ENCODE measurements at regions not wholly inside any gene's neighbourhood (a gene's known extent, or its start where the extent isn't known, plus 50 kb on each side); places are given as distances from the start of the nearest gene placed in this dataset.

DNA sequence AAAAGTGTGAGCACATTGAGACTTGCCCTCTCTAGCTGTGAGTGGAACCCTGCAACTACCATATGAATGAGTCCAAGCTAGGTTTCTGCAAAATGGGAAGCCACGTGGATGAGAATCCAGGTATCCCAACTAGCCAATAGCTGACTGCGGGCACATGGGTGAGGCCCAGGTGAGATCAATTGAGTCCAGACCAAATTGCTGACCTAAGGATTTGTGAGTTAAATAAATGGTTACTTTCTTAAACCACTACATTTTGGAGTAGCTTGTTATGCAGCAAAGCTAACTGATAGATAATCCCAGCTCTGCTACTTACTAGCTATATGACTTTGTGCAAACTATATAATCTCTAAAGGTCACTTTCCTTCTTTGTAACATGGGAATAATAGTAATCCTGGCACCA is 150.3 kb upstream of the LCORL start:
- TF ChIP-seq CTCF (conservative IDR thresholded peaks at IDR 0.05; ENCODE audit: low read depth, low read length): no peak
- TF ChIP-seq EZH2 (IDR thresholded peaks at IDR 0.05; ENCODE audit: borderline replicate concordance, low read depth, low read length, poor library complexity, severe bottlenecking): no peak
